A172 (cell line): ENCODE measurements at regions not wholly inside any gene's neighbourhood (a gene's known extent, or its start where the extent isn't known, plus 50 kb on each side); places are given as distances from the start of the nearest gene placed in this dataset.

Experiments
- DNase-seq: peaks from one replicate; pipeline ENCODE4 v3.0.0-alpha.2; 2015; ENCODE audit warnings: low spot score

DNA sequence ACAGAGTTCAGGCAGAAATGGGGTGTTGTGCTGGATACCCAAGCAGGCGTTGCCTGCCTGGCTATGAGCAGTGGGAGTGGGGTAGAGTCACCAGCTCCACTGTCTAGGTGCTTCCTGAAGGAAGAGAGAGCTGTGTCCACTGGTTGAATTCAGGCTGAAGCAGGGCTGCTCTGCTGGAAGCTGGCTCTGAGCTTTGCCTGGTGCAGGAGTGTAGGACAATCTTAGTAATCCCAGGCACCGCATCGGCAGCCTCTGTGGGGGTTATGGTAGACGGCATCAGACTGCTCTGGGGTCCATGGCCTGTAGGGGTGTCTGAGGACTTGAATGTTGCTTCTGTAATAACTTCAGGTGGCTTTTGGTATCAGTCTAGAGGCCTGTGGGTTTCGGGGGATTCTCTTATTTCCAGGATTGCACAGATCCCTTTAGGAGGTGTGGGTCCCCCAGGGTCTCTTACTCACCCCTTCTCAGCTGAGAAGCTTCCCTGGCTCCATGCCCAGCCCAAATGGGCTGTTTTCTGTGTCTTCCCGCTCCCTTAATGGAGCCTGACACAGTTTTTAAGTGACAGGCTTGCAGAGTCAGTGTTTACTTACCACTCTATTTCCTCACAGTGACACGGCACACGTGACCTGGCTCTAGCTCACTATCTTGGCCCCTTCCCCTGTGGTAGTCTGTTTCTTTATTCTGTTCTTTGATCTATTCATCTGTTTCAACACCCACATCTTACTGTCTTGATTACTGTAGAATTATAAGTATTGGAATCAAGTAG, 644.3 kb downstream of the CBLN2 start:
- no peak for DNase-seq

DNA sequence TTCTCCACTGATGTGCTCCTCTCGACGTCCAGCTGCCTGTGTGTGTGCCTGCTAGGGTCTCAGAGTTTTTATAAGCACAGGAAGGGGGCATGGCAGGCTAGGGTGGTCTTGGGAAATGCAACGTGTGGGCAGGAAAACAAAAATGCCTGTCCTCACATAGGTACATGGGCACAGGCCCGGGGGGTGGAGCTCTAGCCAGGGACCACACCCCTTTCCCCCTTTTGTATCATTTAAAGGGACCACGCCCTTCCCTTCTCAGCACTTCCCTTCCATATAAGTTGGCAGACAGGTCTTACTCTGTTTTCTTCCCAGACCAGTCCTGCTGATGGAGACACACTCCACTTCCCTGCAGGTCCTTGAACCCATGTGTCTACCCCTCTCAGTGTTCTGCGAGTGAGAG, 645.0 kb downstream of the CBLN2 start:
- no peak for DNase-seq

DNA sequence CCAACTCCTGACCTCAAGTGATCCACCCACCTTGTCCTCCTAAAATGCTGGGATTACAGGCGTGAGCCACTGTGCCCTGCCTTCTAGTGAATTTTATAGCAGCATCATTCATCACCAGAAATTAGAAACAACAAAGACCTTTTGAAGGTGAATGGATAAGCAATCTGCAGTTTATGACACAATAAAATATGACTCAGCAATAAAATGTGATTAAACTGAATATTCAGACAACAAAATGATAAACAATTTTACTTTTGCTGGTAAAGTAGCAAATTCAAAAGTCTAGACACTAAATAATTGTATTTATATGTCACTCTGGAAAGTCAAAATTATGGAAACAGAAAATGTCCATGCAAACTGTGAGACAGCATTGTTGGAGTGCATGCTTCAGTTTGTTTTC, 656.6 kb downstream of the CBLN2 start:
- no peak for DNase-seq

DNA sequence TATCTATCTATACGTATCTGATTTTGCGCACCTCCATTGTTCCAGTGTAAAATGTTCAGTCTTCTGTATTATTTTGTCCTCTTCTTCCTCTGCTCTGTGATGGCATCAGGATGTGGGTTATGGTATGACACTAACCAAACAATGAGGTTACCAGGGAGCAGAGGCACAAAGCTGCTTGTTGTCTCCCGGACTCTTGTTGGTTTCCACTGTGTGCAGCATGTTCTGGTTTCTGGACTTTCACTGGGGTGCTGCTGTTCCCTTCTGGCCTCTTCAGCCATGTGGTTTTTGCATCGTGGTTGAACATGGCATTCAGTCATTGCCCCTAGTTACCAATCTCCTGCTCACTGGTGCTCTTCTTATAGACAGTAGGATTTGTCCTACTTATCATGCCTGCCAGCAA, 665.9 kb downstream of the CBLN2 start:
- no peak for DNase-seq

DNA sequence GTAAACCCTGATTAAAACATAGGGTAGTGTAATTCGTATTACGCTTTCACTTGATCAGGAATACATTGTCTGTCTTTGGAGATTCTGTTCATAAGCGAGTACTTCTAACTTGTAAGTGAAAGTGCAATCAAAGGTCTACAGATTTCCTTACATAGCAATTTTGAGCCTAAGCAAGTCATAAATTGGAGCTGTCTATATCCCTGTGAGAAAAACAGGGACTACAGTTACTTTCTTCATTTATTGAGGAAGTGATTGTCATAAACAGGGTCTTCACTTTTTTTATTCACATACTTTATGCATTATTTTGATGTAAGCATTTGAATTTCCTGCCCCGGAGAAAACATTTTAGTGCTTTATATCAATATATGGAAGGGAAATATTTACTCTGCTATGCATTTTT, 670.4 kb downstream of the CBLN2 start:
- no peak for DNase-seq

DNA sequence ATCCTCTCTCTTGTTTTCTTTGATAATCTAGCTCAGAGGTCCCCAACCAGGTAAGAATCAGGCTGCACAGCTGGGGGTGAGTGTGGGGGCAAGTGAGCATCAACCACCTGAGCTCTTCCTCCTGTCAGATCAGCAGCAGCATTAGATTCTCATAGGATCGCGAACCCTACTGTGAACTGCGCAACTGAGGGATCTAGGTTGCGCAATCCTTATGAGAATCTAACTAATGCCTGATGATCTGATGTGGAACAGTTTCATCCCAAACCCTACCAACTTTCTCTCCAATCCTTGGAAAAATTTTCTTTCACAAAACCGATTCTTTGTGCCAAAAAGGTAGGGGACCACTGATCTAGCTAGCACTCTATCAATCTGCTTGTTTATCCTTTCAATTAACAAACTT, 678.3 kb downstream of the CBLN2 start:
- DNase-seq, result no peak

DNA sequence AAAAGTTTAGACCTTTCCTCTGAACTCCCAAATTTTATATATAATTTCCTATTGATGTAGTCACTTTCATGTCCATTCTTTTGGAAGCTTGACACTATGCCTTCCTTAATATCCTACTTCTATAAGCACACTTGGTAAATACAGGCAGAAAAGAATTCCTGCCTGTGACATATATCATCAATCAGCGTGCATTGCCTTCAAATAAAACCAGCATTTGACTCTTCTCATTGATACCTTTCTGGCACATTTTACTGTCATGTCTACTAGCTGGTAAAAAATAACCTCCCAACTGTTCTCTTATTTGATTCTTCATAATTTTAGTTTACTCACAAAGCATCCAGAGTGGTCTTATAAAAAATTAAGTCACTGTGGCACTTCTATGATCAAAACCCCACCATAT, 693.5 kb downstream of the CBLN2 start:
- no peak for DNase-seq

DNA sequence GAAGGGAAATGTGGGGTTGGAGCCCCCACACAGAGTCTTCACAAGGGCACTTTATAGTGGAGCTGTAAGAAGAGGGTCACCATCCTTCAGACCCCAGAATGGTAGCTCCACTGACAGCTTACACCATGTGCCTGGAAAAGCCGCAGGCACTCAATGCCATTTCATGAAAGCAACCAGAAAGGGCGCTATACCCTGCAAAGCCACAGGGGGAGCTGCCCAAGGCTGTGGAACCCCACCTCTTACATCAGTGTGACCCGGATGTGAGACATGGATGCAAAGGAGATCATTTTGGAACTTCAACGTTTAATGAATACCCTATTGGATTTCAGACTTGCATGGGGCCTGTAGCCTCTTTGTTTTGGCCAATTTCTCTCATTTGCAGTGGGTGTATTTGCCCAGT, 694.7 kb downstream of the CBLN2 start:
- DNase-seq, result no peak

GRCh38 chr18:71846716-71847115, 697.4 kb downstream of the CBLN2 start:
- DNase-seq, result no peak

GRCh38 chr18:71844814-71845213, 699.3 kb downstream of the CBLN2 start:
- no peak for DNase-seq

- DNase-seq, result no peak
Measured at GRCh38 chr18:71842666-71843065, 701.5 kb downstream of the CBLN2 start.

GRCh38 chr18:71837547-71837946, 706.6 kb downstream of the CBLN2 start:
- DNase-seq, result no peak

DNA sequence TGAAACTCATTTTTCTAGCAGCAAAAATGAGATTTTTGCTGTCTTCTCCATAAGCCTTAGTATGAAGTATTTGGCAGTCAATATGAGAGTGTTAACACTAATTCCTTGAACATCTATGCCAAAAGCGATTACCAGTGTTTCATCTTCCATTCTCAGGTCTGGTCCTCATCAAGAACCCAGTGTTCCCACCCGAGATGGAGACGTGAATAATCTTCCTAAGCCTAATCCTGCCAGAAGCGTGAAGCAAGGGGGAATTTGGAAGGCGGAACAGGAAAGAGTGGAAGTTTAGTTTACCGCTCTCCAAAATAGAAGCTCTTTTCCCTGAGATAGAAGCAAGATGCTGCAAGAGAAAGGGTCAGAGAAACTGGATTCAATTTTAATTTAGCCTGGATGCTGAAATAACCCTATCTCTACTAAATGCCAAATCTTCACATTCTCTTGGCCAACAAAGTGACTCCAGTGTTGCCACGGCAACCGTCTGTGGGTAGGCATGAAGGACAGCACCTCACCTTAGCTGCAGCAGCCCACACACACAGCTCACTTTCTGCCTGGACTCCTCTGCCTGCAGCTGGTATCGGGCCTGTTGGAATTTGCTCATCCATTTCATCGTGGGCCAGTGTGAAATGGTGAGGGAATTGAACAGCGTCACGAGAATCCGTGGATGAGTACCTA, 711.1 kb downstream of the CBLN2 start:
- no peak for DNase-seq

- DNase-seq, result peak; percentile 55
Measured at GRCh38 chr18:71831039-71831438, 713.1 kb downstream of the CBLN2 start.

DNA sequence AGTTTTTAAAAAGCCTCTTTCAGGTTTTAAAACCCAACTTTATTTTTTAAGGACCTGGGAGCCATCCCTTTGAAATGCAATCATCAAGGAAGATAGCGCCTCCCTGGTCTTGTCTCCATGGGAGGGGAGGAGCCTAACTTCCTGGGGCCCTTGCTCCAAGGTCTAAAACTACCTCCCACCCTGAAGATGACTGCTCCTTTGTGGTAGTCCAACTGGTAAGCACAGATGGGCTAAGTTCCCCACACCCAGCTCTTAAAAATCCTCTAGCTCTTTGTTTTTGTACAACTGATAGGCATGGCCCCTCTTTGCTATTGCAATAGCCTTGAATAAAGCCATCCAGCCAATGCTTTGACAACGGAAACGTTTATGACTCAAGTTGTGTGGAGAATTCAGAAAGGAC, 716.8 kb downstream of the CBLN2 start:
- no peak for DNase-seq

- no peak for DNase-seq
Measured at GRCh38 chr18:71815305-71815704, 728.8 kb downstream of the CBLN2 start.

- no peak for DNase-seq
Measured at GRCh38 chr18:71809711-71810110, 734.4 kb downstream of the CBLN2 start.

GRCh38 chr18:71808616-71809015, 735.5 kb downstream of the CBLN2 start:
- DNase-seq, result peak; percentile 46

GRCh38 chr18:71807586-71807985, 736.6 kb downstream of the CBLN2 start:
- DNase-seq, result no peak

- no peak for DNase-seq
Measured at GRCh38 chr18:71798986-71799673, 745.0 kb downstream of the CBLN2 start.

- DNase-seq, result no peak
Measured at GRCh38 chr18:71797554-71797953, 746.6 kb downstream of the CBLN2 start.

- no peak for DNase-seq
Measured at GRCh38 chr18:71784777-71785176, 759.4 kb downstream of the CBLN2 start.

DNA sequence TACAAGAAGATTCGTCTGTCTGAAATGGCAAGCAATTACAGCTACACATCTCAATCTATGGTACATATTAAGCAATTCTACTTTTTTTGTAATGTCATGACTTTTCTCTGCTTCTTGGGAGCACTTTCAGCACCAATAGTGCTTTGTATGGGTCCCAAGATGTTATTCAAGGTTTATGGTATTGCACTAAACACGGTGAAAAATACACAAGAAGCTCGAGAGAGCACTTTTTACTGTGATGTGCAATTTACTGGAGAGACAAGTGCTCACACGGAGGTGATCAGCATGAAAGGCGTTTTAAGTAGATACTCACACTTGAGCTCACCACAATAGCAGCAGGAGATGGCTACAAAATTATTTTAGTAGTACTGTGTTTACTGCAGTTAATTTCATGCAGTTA, 783.6 kb downstream of the CBLN2 start:
- no peak for DNase-seq
